ENCODE measurements at regions not wholly inside any gene's neighbourhood (a gene's known extent, or its start where the extent isn't known, plus 50 kb on each side); places are given as distances from the start of the nearest gene placed in this dataset.
"Not testable (repeated sequence)": the region's sequence is repeated elsewhere in the genome, so short reads cannot be mapped to it uniquely, and the experiment has no call there.

GRCh38 chr22:16390541-16391217, 201.9 kb downstream of the CCT8L2 start:
- H3K9me3 ChIP-seq; DNase-seq; H3K4me1 ChIP-seq; H3K36me3 ChIP-seq (ENCODE audit: low read depth, missing control alignments); H3K27me3 ChIP-seq; H3K4me3 ChIP-seq; H3K27ac ChIP-seq; intact Hi-C loops (cut with DNase I; ENCODE audit: low total_unique reads): not testable (repeated sequence)
- WGBS, 2 donors = 63 to 70% methylated on average over 4 to 24 of the region's 31 CpGs

GRCh38 chr22:16390046-16390445, 202.6 kb downstream of the CCT8L2 start:
- WGBS, 2 donors = 65 to 80% methylated on average over 1 to 9 of the region's 11 CpGs
- DNase-seq; H3K4me3 ChIP-seq; intact Hi-C loops (cut with DNase I; ENCODE audit: low total_unique reads); H3K9me3 ChIP-seq; H3K36me3 ChIP-seq (ENCODE audit: low read depth, missing control alignments); H3K27ac ChIP-seq; H3K4me1 ChIP-seq; H3K27me3 ChIP-seq: not testable (repeated sequence)

- H3K36me3 ChIP-seq (ENCODE audit: low read depth, missing control alignments); H3K27me3 ChIP-seq; H3K27ac ChIP-seq; DNase-seq; intact Hi-C loops (cut with DNase I; ENCODE audit: low total_unique reads); H3K4me3 ChIP-seq; H3K4me1 ChIP-seq; H3K9me3 ChIP-seq: not testable (repeated sequence)
- WGBS, 2 donors = 51% methylated on average over 12 of the region's 12 CpGs; no CpG with 5 or more reads in 1 of the 2 donors
Measured at GRCh38 chr22:16389256-16389655, 203.4 kb downstream of the CCT8L2 start.

- DNase-seq; H3K27ac ChIP-seq; H3K36me3 ChIP-seq (ENCODE audit: low read depth, missing control alignments); intact Hi-C loops (cut with DNase I; ENCODE audit: low total_unique reads); H3K4me1 ChIP-seq; H3K9me3 ChIP-seq; H3K4me3 ChIP-seq; H3K27me3 ChIP-seq: not testable (repeated sequence)
- 64 to 72% methylated on average over 8 to 10 of the region's 12 CpGs for WGBS, 2 donors
Measured at GRCh38 chr22:16388616-16389015, 204.0 kb downstream of the CCT8L2 start.

- H3K4me3 ChIP-seq; DNase-seq; intact Hi-C loops (cut with DNase I; ENCODE audit: low total_unique reads); H3K27me3 ChIP-seq; H3K36me3 ChIP-seq (ENCODE audit: low read depth, missing control alignments); H3K4me1 ChIP-seq; H3K9me3 ChIP-seq; H3K27ac ChIP-seq: not testable (repeated sequence)
- 61 to 64% methylated on average over 7 to 10 of the region's 10 CpGs for whole genome bisulfite sequencing, 2 donors
Measured at GRCh38 chr22:16388127-16388526, 204.5 kb downstream of the CCT8L2 start.

- H3K9me3 ChIP-seq; intact Hi-C loops (cut with DNase I; ENCODE audit: low total_unique reads); H3K4me3 ChIP-seq; H3K27me3 ChIP-seq; H3K36me3 ChIP-seq (ENCODE audit: low read depth, missing control alignments); H3K4me1 ChIP-seq; DNase-seq; H3K27ac ChIP-seq: not testable (repeated sequence)
- 79 to 80% methylated on average over 1 to 10 of the region's 11 CpGs for WGBS, 2 donors
Measured at GRCh38 chr22:16387543-16387942, 205.1 kb downstream of the CCT8L2 start.

GRCh38 chr22:16387088-16387487, 205.5 kb downstream of the CCT8L2 start:
- Histone ChIP-seq H3K27me3 (no peaks in the 10 kb centered on the region), H3K36me3 (ENCODE audit: low read depth, missing control alignments) (no peaks in the 10 kb centered on the region), H3K27ac (no peak overlapping the region), H3K4me3 (no peak overlapping the region), H3K4me1 (no peaks in the 10 kb centered on the region), H3K9me3 (no peaks in the 10 kb centered on the region)
- DNase-seq = no peak
- intact Hi-C loops (cut with DNase I; ENCODE audit: low total_unique reads) = no loop called here
- TF ChIP-seq POLR2A (IDR thresholded peaks at IDR 0.05) (no peak), CTCF (IDR thresholded peaks at IDR 0.05) (no peak)
- 20 to 24% methylated on average over 8 to 21 of the region's 46 CpGs for WGBS, 2 donors

GRCh38 chr22:16361328-16361727, 231.3 kb downstream of the CCT8L2 start:
- H3K36me3 ChIP-seq (ENCODE audit: low read depth, missing control alignments); H3K27me3 ChIP-seq; H3K4me1 ChIP-seq; H3K27ac ChIP-seq; intact Hi-C loops (cut with DNase I; ENCODE audit: low total_unique reads); H3K9me3 ChIP-seq; DNase-seq; H3K4me3 ChIP-seq: not testable (repeated sequence)
- no CpG with 5 or more reads among the region's 8 CpGs for WGBS, 2 donors

GRCh38 chr22:16352637-16353036, 240.0 kb downstream of the CCT8L2 start:
- DNase-seq; H3K36me3 ChIP-seq (ENCODE audit: low read depth, missing control alignments); H3K9me3 ChIP-seq; H3K27me3 ChIP-seq; H3K27ac ChIP-seq; H3K4me3 ChIP-seq; intact Hi-C loops (cut with DNase I; ENCODE audit: low total_unique reads); H3K4me1 ChIP-seq: not testable (repeated sequence)
- WGBS, 2 donors = no CpG with 5 or more reads among the region's 8 CpGs

GRCh38 chr22:16347083-16347482, 245.5 kb downstream of the CCT8L2 start:
- DNase-seq; H3K27me3 ChIP-seq; H3K4me3 ChIP-seq; H3K4me1 ChIP-seq; H3K27ac ChIP-seq; H3K36me3 ChIP-seq (ENCODE audit: low read depth, missing control alignments); intact Hi-C loops (cut with DNase I; ENCODE audit: low total_unique reads); H3K9me3 ChIP-seq: not testable (repeated sequence)
- WGBS, 2 donors = no CpG with 5 or more reads among the region's 7 CpGs

- 63 to 71% methylated on average over 13 to 15 of the region's 15 CpGs for WGBS, 2 donors
- H3K27me3 ChIP-seq; intact Hi-C loops (cut with DNase I; ENCODE audit: low total_unique reads); H3K4me1 ChIP-seq; H3K4me3 ChIP-seq; H3K9me3 ChIP-seq; H3K36me3 ChIP-seq (ENCODE audit: low read depth, missing control alignments); DNase-seq; H3K27ac ChIP-seq: not testable (repeated sequence)
Measured at GRCh38 chr22:16315565-16315964, 277.0 kb downstream of the CCT8L2 start.

Measured in testis (tissue), 2 donors.